ENCODE measurements at regions not wholly inside any gene's neighbourhood (a gene's known extent, or its start where the extent isn't known, plus 50 kb on each side); places are given as distances from the start of the nearest gene placed in this dataset.
"Not testable (repeated sequence)": the region's sequence is repeated elsewhere in the genome, so short reads cannot be mapped to it uniquely, and the experiment has no call there.

- not testable (repeated sequence) for TF ChIP-seq ETV6 (CRISPR knock-in tag; IDR thresholded peaks at IDR 0.05); NR2C2 (CRISPR knock-in tag; IDR thresholded peaks at IDR 0.05); CTCF (IDR thresholded peaks at IDR 0.05); MAX (CRISPR knock-in tag; IDR thresholded peaks at IDR 0.05); FOXK1 (CRISPR knock-in tag; IDR thresholded peaks at IDR 0.05); ZNF121 (CRISPR knock-in tag; IDR thresholded peaks at IDR 0.05); CBFB (CRISPR knock-in tag; IDR thresholded peaks at IDR 0.05; ENCODE audit: low read depth); SMAD3 (CRISPR knock-in tag; IDR thresholded peaks at IDR 0.05; ENCODE audit: borderline replicate concordance); CREM (CRISPR knock-in tag; IDR thresholded peaks at IDR 0.05); MYBL2 (CRISPR knock-in tag; IDR thresholded peaks at IDR 0.05); E2F4 (CRISPR knock-in tag; IDR thresholded peaks at IDR 0.05; ENCODE audit: borderline replicate concordance, low read depth); E2F5 (CRISPR knock-in tag; IDR thresholded peaks at IDR 0.05)
Measured at GRCh38 chr5:1710091-1710490, 89.5 kb downstream of the MRPL36 start.

Data from WTC11 (cell line).